SU-DHL-6 (cell line): ENCODE measurements at regions not wholly inside any gene's neighbourhood (a gene's known extent, or its start where the extent isn't known, plus 50 kb on each side); places are given as distances from the start of the nearest gene placed in this dataset.

Source experiments
- H2AFZ ChIP-seq: fragments of 200-600 bp; sonication (generic); 2 replicates; pipeline ENCODE4 v1.6.1; 2014; ENCODE audit warnings: low read depth, mild to moderate bottlenecking, moderate library complexity, mixed read lengths, antibody characterized with exemption, low read length; ENCODE audit not compliant: severe bottlenecking
- H3F3A ChIP-seq: fragments of 200-600 bp; shearing (Covaris generic); 2 replicates; pipeline ENCODE4 v1.6.0; 2016; ENCODE audit warnings: antibody characterized with exemption, mild to moderate bottlenecking; ENCODE audit not compliant: insufficient read depth
- H3K27ac ChIP-seq: fragments of 200-600 bp; sonication (generic); 2 replicates; pipeline ENCODE4 v1.5.1; 2016; ENCODE audit warnings: low read depth, mild to moderate bottlenecking, low read length, moderate library complexity, mixed read lengths
- H3K27me3 ChIP-seq: fragments of 200-600 bp; sonication (generic), shearing (Covaris generic); 2 replicates; pipeline ENCODE4 v1.6.0; 2014; ENCODE audit warnings: mild to moderate bottlenecking, low read length
- H3K36me3 ChIP-seq: fragments of 200-600 bp; sonication (generic); 2 replicates; pipeline ENCODE4 v1.6.1; 2014; ENCODE audit warnings: mild to moderate bottlenecking, low read length, mixed read lengths
- H3K4me2 ChIP-seq: fragments of 300-600, 200-600 bp; shearing (Covaris generic), sonication (generic); 2 replicates; pipeline ENCODE4 v1.6.0; 2014; ENCODE audit warnings: low read length, low read depth, mild to moderate bottlenecking; ENCODE audit not compliant: poor library complexity, severe bottlenecking
- H3K4me3 ChIP-seq: fragments of 200-600 bp; sonication (generic); 2 replicates; pipeline ENCODE4 v1.5.1; 2014; ENCODE audit warnings: antibody characterized with exemption, low read length, mild to moderate bottlenecking, mixed read lengths; ENCODE audit not compliant: insufficient read depth, poor library complexity, severe bottlenecking
- H3K79me2 ChIP-seq: fragments of 200-600 bp; sonication (generic); 2 replicates; pipeline ENCODE4 v1.6.1; 2014; ENCODE audit warnings: mild to moderate bottlenecking, low read length, moderate library complexity; ENCODE audit not compliant: insufficient read depth
- H3K9ac ChIP-seq: fragments of 200-600 bp; sonication (generic); 2 replicates; pipeline ENCODE4 v1.7.0; 2014; ENCODE audit warnings: mild to moderate bottlenecking, low read length
- H3K9me2 ChIP-seq: fragments of 200-600 bp; sonication (generic); replicated peaks from 2 replicates; pipeline ENCODE4 v1.6.1; 2014; ENCODE audit warnings: low read length; ENCODE audit not compliant: insufficient read depth
- H3K9me3 ChIP-seq: fragments of 200-600 bp; sonication (generic); 2 replicates; pipeline ENCODE4 v1.6.1; 2014; ENCODE audit warnings: low read length, mixed read lengths; ENCODE audit not compliant: insufficient read depth
- H4K20me1 ChIP-seq: fragments of 200-600 bp; sonication (generic); 2 replicates; pipeline ENCODE4 v1.6.1; 2014; ENCODE audit warnings: low read depth, mild to moderate bottlenecking, antibody characterized with exemption, low read length, moderate library complexity, mixed read lengths
- CTCF ChIP-seq: fragments of 200-600 bp; sonication (generic); IDR thresholded peaks from one replicate; pipeline ENCODE4 v1.5.1; 2017; ENCODE audit warnings: antibody characterized with exemption, mild to moderate bottlenecking, low read length, moderate library complexity; ENCODE audit not compliant: insufficient read depth, poor library complexity, severe bottlenecking
- EZH2phosphoT487 ChIP-seq: fragments of 200-600 bp; sonication (generic), shearing (Covaris generic); conservative IDR thresholded peaks from 2 replicates; pipeline ENCODE4 v1.6.1; 2018; ENCODE audit warnings: mild to moderate bottlenecking, antibody characterized with exemption, low read length, moderate library complexity, mixed read lengths

GRCh38 chr4:27308379-27308778 is 447.7 kb downstream of the STIM2 start:
- H4K20me1 ChIP-seq, result no peaks in the 10 kb centered on the region
- H3K79me2 ChIP-seq, result no peaks in the 10 kb centered on the region
- H3K4me2 ChIP-seq, result no peak overlapping the region
- no peaks in the 10 kb centered on the region for H3K9me3 ChIP-seq
- no peak overlapping the region for H3K9ac ChIP-seq
- no peak for TF ChIP-seq CTCF
- TF ChIP-seq EZH2phosphoT487, result no peak
- H3K9me2 ChIP-seq, result no peaks in the 10 kb centered on the region
- no peaks in the 10 kb centered on the region for H3F3A ChIP-seq
- H3K36me3 ChIP-seq, result no peaks in the 10 kb centered on the region
- H3K4me3 ChIP-seq, result no peak overlapping the region
- H3K27me3 ChIP-seq, result no peaks in the 10 kb centered on the region; the same call in 1 of the 2 replicates
- H3K27ac ChIP-seq, result no peak overlapping the region
- no peak overlapping the region for H2AFZ ChIP-seq

- Histone ChIP-seq H3F3A (no peaks in the 10 kb centered on the region), H3K4me3 (no peak overlapping the region), H3K4me2 (no peak overlapping the region), H3K27me3 (no peaks in the 10 kb centered on the region), H3K9ac (no peak overlapping the region), H4K20me1 (no peaks in the 10 kb centered on the region), H3K9me2 (no peaks in the 10 kb centered on the region), H3K36me3 (no peaks in the 10 kb centered on the region), H2AFZ (no peak overlapping the region), H3K9me3 (no peaks in the 10 kb centered on the region), H3K27ac (no peak overlapping the region), H3K79me2 (no peaks in the 10 kb centered on the region)
- no peak for TF ChIP-seq CTCF
- no peak for TF ChIP-seq EZH2phosphoT487
Measured at GRCh38 chr4:27315625-27316024, 455.0 kb downstream of the STIM2 start.

- Histone ChIP-seq H3K9me3 (no peaks in the 10 kb centered on the region), H3F3A (no peaks in the 10 kb centered on the region), H3K27me3 (no peaks in the 10 kb centered on the region), H3K36me3 (no peaks in the 10 kb centered on the region), H3K4me2 (no peak overlapping the region), H3K9ac (no peak overlapping the region), H4K20me1 (no peaks in the 10 kb centered on the region), H2AFZ (no peak overlapping the region), H3K79me2 (no peaks in the 10 kb centered on the region), H3K9me2 (no peaks in the 10 kb centered on the region), H3K27ac (no peak overlapping the region), H3K4me3 (no peak overlapping the region)
- TF ChIP-seq EZH2phosphoT487 (no peak), CTCF (no peak)
Measured at GRCh38 chr4:27316176-27316575, 455.5 kb downstream of the STIM2 start.

GRCh38 chr4:27318740-27319139 is 458.1 kb downstream of the STIM2 start:
- H3K9me2 ChIP-seq, result no peaks in the 10 kb centered on the region
- no peaks in the 10 kb centered on the region for H3K79me2 ChIP-seq
- H3K4me3 ChIP-seq, result no peak overlapping the region
- H3K27me3 ChIP-seq, result no peaks in the 10 kb centered on the region
- no peaks in the 10 kb centered on the region for H3K36me3 ChIP-seq
- no peak for TF ChIP-seq EZH2phosphoT487
- peak; percentile 42 for TF ChIP-seq CTCF
- no peaks in the 10 kb centered on the region for H3K9me3 ChIP-seq
- no peaks in the 10 kb centered on the region for H3F3A ChIP-seq
- H3K9ac ChIP-seq, result no peak overlapping the region
- no peak overlapping the region for H3K4me2 ChIP-seq
- no peaks in the 10 kb centered on the region for H4K20me1 ChIP-seq
- no peak overlapping the region for H3K27ac ChIP-seq
- H2AFZ ChIP-seq, result no peak overlapping the region
